ENCODE measurements at regions not wholly inside any gene's neighbourhood (a gene's known extent, or its start where the extent isn't known, plus 50 kb on each side); places are given as distances from the start of the nearest gene placed in this dataset.
"Not testable (repeated sequence)": the region's sequence is repeated elsewhere in the genome, so short reads cannot be mapped to it uniquely, and the experiment has no call there.

DNA sequence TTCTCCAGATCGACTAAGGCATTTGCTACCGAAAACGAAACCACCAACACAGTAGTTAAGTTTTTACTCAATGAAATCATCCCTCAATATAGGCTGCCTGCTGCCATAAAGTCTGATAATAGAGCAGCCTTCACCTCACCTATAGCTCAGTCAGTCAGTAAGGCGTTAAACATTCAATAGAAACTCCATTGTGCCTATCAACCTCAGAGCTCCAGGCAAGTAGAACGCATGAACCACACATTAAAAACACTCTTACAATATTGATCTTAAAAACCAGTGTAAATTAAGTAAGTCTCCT, 160.6 kb downstream of the DEFB131A start:
- DNase-seq = not testable (repeated sequence)

DNA sequence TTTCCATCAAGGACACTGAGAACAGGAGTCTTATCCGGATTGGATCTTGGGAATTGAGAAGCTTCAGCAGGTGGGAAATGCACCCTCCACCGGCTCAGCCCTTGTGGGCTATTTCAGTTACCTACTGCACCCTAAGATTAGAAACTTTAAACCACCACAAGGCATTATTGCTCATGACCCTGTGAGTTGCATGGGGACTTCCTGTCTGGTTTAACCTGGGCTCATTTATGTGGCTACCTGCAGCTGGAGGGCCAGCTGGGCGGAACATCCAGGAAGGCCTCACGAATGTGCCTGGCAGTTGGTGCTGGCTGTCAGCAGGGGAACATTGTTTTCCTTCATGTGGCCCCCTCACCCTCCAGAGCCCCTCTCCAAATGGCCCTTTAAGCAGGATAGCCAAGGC, 164.1 kb downstream of the DEFB131A start:
- DNase-seq = no peak

- DNase-seq = not testable (repeated sequence)
These were observed 166.1 kb downstream of the DEFB131A start for GRCh38 chr4:9610321-9610720.

- DNase-seq = no peak
These were observed 166.9 kb downstream of the DEFB131A start for GRCh38 chr4:9611101-9611500.

DNA sequence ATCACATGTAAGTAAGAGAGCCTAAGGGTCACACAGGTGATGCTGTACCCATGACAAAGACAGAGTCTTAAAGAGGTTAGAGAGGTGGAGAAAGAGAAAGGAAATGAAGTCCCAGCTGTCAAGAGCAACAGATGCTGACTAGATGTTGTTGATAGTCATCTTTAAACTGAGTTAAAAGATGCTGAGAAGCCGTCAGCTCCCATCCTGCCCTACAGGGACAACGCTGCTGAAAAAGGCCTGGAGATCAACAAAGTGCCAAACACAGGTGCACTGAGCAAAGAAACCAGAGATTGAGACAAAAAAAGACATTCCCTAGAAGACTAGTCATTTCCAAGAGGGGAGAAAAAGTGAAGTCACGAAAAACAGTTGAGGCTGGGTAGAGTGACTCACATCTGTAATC, 145.0 kb upstream of the DRD5 start:
- not testable (repeated sequence) for DNase-seq

DNA sequence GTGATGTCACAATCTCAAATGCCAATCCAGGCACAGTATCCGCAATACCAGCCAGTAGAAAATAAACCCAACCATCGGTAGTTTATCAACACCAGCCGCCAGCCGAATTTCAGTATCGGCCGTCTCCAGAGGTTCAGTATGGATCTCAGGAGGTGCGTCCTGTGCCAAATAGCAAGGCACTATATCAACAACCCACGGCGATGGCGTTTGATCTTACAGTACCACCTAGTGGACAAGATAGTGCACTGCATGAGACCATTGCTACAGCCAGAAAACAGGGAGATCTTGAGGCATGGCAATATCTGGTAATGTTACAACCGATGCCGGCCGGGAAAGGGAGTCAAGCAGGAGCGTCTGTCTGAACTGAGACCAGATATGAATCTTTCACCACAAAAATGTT, 121.8 kb upstream of the DRD5 start:
- not testable (repeated sequence) for DNase-seq

DNA sequence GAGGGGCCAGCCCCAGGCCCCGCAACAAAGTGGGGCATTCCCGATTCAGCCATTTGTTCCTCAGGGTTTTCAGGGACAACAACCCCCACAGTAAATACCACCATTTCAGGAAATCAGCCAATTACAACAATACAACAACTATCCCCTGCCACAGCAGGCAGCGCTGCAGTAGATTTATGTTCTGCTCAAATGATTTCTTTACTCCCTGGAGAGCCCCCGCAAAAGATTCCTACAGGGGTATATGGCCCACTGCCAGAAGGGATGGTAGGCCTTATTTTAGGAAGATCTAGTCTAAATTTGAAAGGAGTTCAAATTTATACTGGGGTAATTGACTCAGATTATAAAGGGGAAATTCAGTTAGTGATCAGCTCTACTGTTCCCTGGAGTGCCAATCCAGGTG, 120.5 kb upstream of the DRD5 start:
- DNase-seq = not testable (repeated sequence)

- DNase-seq = not testable (repeated sequence)
These were observed 110.7 kb upstream of the DRD5 start for GRCh38 chr4:9670725-9671124.

- DNase-seq = not testable (repeated sequence)
These were observed 104.1 kb upstream of the DRD5 start for GRCh38 chr4:9677357-9677756.

- DNase-seq = no peak
These were observed 101.5 kb upstream of the DRD5 start for GRCh38 chr4:9679704-9680478.

DNA sequence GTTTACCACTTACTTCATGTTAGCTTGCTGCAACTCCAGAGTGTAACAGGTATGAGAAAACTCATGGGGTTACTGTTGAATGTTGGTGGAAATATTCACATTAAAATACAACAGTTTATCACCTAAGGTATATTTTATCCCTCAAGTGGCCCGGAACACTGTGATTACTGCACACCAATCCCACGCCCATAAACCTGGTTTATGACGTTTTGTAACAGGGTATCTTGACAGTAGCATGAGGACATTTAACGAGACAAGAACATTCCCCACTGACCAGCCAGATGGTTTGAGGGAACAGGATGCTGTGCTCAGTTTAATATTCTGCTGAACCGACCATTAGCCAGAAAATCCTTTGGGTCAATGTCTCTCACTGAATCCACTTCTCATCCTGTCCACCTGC, 98.3 kb upstream of the DRD5 start:
- not testable (repeated sequence) for DNase-seq

GRCh38 chr4:9685016-9685415, 96.4 kb upstream of the DRD5 start:
- DNase-seq = not testable (repeated sequence)

DNA sequence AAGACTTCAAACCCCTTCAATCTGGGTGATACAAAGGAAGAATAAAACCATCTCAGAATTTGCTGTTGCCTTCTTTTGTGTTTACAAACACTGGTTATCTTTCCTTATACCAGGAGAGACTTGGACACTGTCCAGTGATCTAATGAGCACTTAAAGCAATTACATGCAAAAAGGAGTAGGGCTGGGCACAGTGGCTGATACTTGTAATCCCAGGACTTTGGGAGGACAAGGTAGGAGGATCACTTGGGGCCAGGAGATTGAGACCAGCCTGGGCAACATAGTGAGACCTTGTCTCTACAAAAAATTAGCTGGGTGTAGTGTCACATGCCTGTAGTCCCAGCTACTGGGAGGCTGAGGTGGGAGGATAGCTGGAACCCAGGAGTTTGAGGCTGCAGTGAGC, 95.7 kb upstream of the DRD5 start:
- no peak for DNase-seq

DNA sequence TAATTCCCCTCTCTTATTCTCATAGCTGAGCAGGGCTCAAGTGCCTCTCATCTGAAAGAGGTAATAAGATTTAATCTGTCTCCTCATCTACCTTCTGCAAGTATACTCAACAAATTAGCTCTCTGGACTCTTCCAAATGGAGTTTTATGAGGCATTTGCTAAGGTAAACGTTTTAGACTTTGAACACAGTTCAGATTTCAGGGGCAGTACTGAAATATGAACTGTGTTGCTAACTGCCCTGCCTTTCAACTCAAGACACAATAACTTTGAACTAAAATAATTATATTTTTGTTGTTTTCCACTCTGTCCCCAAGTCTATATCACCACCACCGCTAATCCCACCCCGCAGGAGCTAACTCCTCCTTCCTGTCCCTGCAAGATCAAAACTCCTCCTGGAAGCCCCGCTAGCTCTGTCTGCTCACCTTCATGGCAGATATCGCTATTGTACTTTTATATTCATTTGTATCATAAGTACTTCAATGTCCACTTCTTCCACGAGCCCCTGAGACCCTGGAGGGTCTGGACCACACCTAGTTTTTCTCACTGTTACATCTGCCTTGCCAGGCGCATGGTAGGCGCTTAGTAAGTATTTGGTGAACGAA, 90.7 kb upstream of the DRD5 start:
- not testable (repeated sequence) for DNase-seq

DNA sequence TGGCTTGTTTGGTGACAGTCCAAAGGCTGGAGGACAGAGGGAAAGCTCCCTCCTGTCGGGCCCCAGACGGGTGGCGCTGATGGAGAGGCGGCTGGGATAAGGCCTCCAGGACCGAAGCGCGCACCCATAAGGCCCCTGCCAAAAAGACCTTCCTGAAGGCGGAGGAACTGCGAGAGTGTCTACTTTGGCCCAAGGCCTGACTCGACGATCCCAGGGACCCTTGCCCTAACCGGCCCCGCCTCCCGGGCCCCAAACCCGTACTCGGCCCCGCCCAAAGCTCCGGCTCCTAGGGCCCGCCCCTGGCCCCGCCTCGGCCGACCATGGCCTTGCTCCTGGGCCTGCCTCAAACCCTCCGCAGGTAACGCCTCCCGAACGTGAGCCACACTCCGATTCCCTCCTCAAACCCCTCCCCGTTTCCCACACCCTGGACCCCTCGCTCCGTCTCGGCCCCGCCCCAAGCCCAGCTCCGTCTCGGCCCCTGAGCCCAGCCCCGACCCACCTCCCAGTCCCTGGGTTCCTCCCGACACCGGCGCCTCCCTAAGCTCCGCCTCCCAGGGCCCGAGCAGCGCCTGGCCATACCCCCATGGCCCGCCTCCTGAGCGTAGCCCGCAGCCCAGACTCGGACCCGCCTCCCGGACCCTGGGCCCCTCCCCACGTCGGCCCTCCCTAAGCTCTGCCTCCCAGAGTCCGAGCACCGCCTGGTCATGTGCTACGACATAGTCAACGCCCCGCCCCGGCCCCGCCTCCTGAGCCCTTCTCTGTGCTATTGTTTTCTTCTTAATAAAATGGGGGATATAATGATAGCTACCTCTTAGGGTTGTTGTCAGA, 90.0 kb upstream of the DRD5 start:
- peak; percentile 81 to 82 for DNase-seq

DNA sequence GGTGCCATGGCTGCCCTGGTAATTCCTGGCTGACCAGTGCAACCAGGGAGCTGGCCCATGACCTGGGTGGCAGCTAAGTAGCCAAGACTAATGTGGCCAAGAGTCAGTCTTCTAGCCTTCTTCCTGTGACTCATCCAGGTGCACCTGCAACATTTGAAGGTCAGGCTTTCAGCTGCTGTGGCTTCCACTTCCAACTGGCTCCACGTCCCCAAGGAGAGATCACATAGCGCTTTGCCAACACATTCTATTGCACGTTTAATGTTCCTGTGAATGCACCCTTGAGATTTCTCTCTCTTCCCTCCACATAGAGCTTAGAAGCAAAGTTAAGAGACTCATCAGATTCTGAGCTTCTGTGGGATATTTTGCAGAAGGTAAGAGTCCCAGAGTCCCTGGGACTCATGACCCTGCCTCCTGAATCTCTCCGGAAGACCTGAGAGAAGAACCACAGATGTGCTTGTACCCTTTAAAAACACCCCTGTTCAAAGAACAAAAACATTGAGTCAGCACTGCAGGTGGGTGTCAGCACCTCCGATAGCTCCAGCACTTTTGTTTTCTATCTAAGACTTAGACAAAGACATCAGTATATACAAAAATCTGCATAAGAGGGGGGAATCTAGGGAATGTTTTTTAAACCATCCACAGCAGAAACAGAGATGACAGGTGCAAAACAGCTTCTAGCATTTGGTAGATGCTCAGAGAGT, 88.5 kb upstream of the DRD5 start:
- not testable (repeated sequence) for DNase-seq

DNA sequence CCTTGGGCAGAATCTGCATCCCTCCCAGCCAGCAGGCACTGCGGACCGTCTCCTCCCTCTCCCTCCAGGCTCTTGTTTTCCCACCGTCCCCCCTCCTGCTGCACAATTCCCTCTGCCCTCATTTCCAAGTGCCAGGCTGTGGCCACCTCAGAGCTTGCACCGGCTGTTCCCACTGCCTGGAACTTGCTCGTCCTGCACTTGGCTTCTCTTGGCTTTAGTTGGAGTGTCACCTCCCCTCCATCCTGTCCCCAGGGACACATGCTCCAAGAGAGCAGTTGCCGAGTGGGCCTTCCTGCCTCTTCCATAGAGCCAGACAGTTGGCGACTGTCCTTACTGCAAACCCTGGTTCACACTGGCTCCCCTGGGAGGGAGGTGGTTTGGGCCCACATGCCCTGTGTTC, 87.0 kb upstream of the DRD5 start:
- DNase-seq = not testable (repeated sequence)

- not testable (repeated sequence) for DNase-seq
These were observed 85.4 kb upstream of the DRD5 start for GRCh38 chr4:9695994-9696393.

GRCh38 chr4:9696561-9696960, 84.9 kb upstream of the DRD5 start:
- DNase-seq = not testable (repeated sequence)

DNA sequence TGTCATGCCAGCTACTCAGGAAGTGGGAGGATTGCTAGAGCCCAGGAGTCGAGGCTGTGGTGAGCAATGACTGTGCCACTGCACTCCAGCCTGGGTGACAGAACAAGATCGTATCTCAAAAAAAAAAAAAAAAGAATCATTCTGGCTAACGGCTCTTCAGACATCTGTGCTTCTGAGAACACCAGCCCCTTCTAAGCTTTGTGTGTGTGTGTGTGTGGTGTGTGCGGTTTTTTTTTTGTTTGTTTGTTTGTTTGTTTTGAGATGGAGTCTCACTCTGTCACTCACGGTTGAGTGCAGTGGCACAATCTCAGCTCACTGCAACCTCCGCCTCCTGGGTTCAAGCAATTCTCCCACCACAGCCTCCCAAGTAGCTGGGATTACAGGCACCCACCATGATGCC, 79.4 kb upstream of the DRD5 start:
- not testable (repeated sequence) for DNase-seq

- DNase-seq = not testable (repeated sequence)
These were observed 78.7 kb upstream of the DRD5 start for GRCh38 chr4:9702696-9703095.

DNA sequence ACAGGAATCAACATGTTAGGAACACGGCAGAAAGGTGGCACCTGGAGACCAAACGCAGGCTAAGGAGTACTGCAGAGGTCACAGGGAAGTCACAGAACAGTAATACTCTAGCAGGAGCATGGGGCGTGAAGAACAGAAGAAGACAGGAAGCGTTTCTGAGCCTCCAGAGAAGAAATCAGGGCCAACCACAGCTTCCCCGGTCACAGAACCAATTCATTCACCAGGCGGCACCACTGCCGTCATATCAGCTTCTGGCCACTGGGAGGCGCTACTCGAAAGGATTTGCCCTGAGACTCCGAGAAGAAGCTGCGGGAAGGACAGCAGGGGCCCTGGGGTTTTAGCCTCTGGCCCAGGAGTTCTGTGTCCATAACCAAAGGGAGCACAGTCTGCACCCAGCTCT, 78.0 kb upstream of the DRD5 start:
- peak; percentile 78 for DNase-seq

- DNase-seq = not testable (repeated sequence)
These were observed 77.3 kb upstream of the DRD5 start for GRCh38 chr4:9704126-9704525.
